ENCODE measurements at regions not wholly inside any gene's neighbourhood (a gene's known extent, or its start where the extent isn't known, plus 50 kb on each side); places are given as distances from the start of the nearest gene placed in this dataset.

DNA sequence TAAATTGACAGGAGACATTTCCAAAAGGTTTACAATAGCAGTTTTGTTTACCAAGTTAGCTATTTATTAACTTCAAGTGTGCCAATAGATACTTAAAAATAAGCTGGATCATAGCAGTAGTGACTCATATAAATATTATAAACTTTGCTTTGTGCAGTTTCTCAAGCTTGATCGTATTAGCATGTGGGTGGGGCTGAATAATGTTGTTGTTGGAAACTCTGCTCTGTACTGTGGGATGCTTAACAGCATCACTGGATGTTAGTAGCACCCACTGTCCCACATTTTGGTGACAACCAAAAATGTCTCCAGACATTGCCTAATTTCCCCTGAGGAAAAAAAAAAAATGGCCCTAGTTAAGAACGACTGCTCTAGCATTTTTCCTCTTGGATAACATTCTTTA, 855.2 kb upstream of the ADGRL3 start:
- Histone ChIP-seq H3K27ac (ENCODE audit: low read length) (no peak overlapping the region), H3K27me3 (ENCODE audit: low read length) (no peaks in the 10 kb centered on the region), H3K36me3 (ENCODE audit: low read depth, low read length) (no peaks in the 10 kb centered on the region), H3K9ac (ENCODE audit: low read length) (no peak overlapping the region), H3F3A (ENCODE audit: low read length, unreplicated experiment) (no peaks in the 10 kb centered on the region), H3K4me3 (ENCODE audit: low read length) (no peak overlapping the region), H3K4me2 (ENCODE audit: low read length) (no peak overlapping the region), H3K4me1 (ENCODE audit: insufficient read depth, low read length) (no peaks in the 10 kb centered on the region), H3K9me3 (ENCODE audit: low read length) (no peaks in the 10 kb centered on the region), H3K79me2 (ENCODE audit: low read length) (no peaks in the 10 kb centered on the region), H4K20me1 (ENCODE audit: low read length) (no peaks in the 10 kb centered on the region), H3K9me2 (replicated peaks; ENCODE audit: low read length) (no peaks in the 10 kb centered on the region), H2AFZ (ENCODE audit: low read length) (no peak overlapping the region)
- TF ChIP-seq CTCF (conservative IDR thresholded peaks at IDR 0.05; ENCODE audit: low read depth, low read length): no peak
- no peak for TF ChIP-seq EZH2 (IDR thresholded peaks at IDR 0.05; ENCODE audit: low read length, unreplicated experiment)
- ATAC-seq: peak; percentile 92
- BruUV-seq (replicated peaks): no TSS peak
- peak; percentile 39 for DNase-seq
- ChIA-PET CTCF (no interaction called here), POLR2A (ENCODE audit: unreplicated experiment) (no interaction called here)
- intact Hi-C loops (cut with micrococcal nuclease): no loop called here

- Histone ChIP-seq H3K36me3 (ENCODE audit: low read depth, low read length) (no peaks in the 10 kb centered on the region), H3K4me2 (ENCODE audit: low read length) (no peak overlapping the region), H4K20me1 (ENCODE audit: low read length) (no peaks in the 10 kb centered on the region), H3K9me2 (replicated peaks; ENCODE audit: low read length) (no peaks in the 10 kb centered on the region), H3F3A (ENCODE audit: low read length, unreplicated experiment) (no peaks in the 10 kb centered on the region), H3K4me3 (ENCODE audit: low read length) (no peak overlapping the region), H3K4me1 (ENCODE audit: insufficient read depth, low read length) (no peaks in the 10 kb centered on the region), H2AFZ (ENCODE audit: low read length) (no peak overlapping the region), H3K9me3 (ENCODE audit: low read length) (no peaks in the 10 kb centered on the region), H3K9ac (ENCODE audit: low read length) (no peak overlapping the region), H3K79me2 (ENCODE audit: low read length) (no peaks in the 10 kb centered on the region), H3K27ac (ENCODE audit: low read length) (no peak overlapping the region), H3K27me3 (ENCODE audit: low read length) (no peaks in the 10 kb centered on the region)
- BruUV-seq (replicated peaks): no TSS peak
- POLR2A ChIA-PET (ENCODE audit: unreplicated experiment): no interaction called here
- CTCF ChIA-PET: no interaction called here
- TF ChIP-seq EZH2 (IDR thresholded peaks at IDR 0.05; ENCODE audit: low read length, unreplicated experiment) (no peak), EZH2phosphoT487 (IDR thresholded peaks at IDR 0.05; ENCODE audit: borderline replicate concordance, low read length) (no peak), CTCF (conservative IDR thresholded peaks at IDR 0.05; ENCODE audit: low read depth, low read length) (no peak)
- DNase-seq (no peak), ATAC-seq (no peak)
- intact Hi-C loops (cut with micrococcal nuclease): no loop called here
Measured at GRCh38 chr4:60345392-60345791, 854.7 kb upstream of the ADGRL3 start.

DNA sequence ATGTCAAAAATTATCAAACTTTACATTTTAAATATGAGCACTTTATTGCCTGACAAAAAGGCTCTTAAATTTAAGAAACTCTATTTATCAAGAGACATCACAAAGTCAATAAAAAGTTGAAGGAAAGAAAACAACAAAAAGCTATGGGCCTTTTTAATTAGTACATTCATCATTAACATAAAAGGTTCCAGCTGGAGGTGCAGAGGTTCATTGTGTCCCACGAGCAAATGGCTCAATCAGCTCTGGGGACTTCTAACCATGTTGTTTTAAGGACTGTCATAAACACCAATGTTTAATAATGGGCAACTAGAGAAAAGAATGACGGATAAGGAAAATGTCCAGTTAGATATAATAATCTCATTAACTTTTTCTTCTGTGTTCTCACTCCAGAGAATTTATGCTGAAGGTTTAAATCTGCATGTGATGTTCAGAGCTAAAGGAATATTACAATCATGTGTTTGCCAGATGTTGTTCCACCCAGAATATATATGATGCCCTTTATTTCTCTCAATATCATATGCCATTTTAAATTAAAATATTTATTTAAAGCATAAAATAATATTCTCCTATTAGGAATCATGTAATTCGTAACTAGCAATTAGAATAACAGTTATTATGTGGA, 840.3 kb upstream of the ADGRL3 start:
- H3K36me3 ChIP-seq (ENCODE audit: low read depth, low read length): no peaks in the 10 kb centered on the region
- no peak for TF ChIP-seq EZH2phosphoT487 (IDR thresholded peaks at IDR 0.05; ENCODE audit: borderline replicate concordance, low read length)
- TF ChIP-seq EZH2 (IDR thresholded peaks at IDR 0.05; ENCODE audit: low read length, unreplicated experiment): no peak
- TF ChIP-seq CTCF (conservative IDR thresholded peaks at IDR 0.05; ENCODE audit: low read depth, low read length): no peak
- H3K4me2 ChIP-seq (ENCODE audit: low read length): no peak overlapping the region
- H3K4me1 ChIP-seq (ENCODE audit: insufficient read depth, low read length): no peaks in the 10 kb centered on the region
- intact Hi-C loops (cut with micrococcal nuclease): no loop called here
- no peaks in the 10 kb centered on the region for H3K9me3 ChIP-seq (ENCODE audit: low read length)
- ChIA-PET CTCF (no interaction called here), POLR2A (ENCODE audit: unreplicated experiment) (no interaction called here)
- ATAC-seq (no peak), DNase-seq (no peak)
- no peaks in the 10 kb centered on the region for H3F3A ChIP-seq (ENCODE audit: low read length, unreplicated experiment)
- no peaks in the 10 kb centered on the region for H3K27me3 ChIP-seq (ENCODE audit: low read length)
- H3K79me2 ChIP-seq (ENCODE audit: low read length): no peaks in the 10 kb centered on the region
- H3K9me2 ChIP-seq (replicated peaks; ENCODE audit: low read length): no peaks in the 10 kb centered on the region
- BruUV-seq (replicated peaks): no TSS peak
- H4K20me1 ChIP-seq (ENCODE audit: low read length): no peaks in the 10 kb centered on the region
- H3K27ac ChIP-seq (ENCODE audit: low read length): no peak overlapping the region
- no peak overlapping the region for H2AFZ ChIP-seq (ENCODE audit: low read length)
- no peak overlapping the region for H3K4me3 ChIP-seq (ENCODE audit: low read length)
- no peak overlapping the region for H3K9ac ChIP-seq (ENCODE audit: low read length)

Data from PC-3 (cell line).